DND-41 (cell line): ENCODE measurements at regions not wholly inside any gene's neighbourhood (a gene's known extent, or its start where the extent isn't known, plus 50 kb on each side); places are given as distances from the start of the nearest gene placed in this dataset.

Source experiments
- CTCF ChIP-seq: IDR thresholded peaks from 2 replicates; pipeline ENCODE4 v1.5.1; 2012; ENCODE audit warnings: borderline replicate concordance, low read length, moderate library complexity, mild to moderate bottlenecking; ENCODE audit not compliant: poor library complexity, severe bottlenecking; ENCODE audit errors: extremely low read depth
- EZH2 ChIP-seq: IDR thresholded peaks from 3 replicates; pipeline ENCODE4 v1.6.1; 2012; ENCODE audit warnings: borderline replicate concordance, low read depth, mild to moderate bottlenecking, moderate library complexity, low read length, inconsistent platforms; ENCODE audit not compliant: severe bottlenecking

- TF ChIP-seq CTCF (no peak), EZH2 (no peak)
These were observed 208.3 kb upstream of the SHH start for GRCh38 chr7:156020566-156020965.
